ENCODE measurements at regions not wholly inside any gene's neighbourhood (a gene's known extent, or its start where the extent isn't known, plus 50 kb on each side); places are given as distances from the start of the nearest gene placed in this dataset.

- no peak overlapping the region for H3K4me3 ChIP-seq
- no peak for FAIRE-seq
- no peaks in the 10 kb centered on the region for H3K4me1 ChIP-seq
- H3K27ac ChIP-seq: no peak overlapping the region
- intact Hi-C loops (cut with DNase I): no loop called here
- TF ChIP-seq, protein P1, sequence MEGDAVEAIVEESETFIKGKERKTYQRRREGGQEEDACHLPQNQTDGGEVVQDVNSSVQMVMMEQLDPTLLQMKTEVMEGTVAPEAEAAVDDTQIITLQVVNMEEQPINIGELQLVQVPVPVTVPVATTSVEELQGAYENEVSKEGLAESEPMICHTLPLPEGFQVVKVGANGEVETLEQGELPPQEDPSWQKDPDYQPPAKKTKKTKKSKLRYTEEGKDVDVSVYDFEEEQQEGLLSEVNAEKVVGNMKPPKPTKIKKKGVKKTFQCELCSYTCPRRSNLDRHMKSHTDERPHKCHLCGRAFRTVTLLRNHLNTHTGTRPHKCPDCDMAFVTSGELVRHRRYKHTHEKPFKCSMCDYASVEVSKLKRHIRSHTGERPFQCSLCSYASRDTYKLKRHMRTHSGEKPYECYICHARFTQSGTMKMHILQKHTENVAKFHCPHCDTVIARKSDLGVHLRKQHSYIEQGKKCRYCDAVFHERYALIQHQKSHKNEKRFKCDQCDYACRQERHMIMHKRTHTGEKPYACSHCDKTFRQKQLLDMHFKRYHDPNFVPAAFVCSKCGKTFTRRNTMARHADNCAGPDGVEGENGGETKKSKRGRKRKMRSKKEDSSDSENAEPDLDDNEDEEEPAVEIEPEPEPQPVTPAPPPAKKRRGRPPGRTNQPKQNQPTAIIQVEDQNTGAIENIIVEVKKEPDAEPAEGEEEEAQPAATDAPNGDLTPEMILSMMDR (IDR thresholded peaks at IDR 0.05): no peak
- 8 to 14% methylated on average over 4 of the region's 4 CpGs for WGBS, 2 donors
- DNase-seq: no peak
- no peak for ATAC-seq
- H3K9me3 ChIP-seq: no peaks in the 10 kb centered on the region
- no peaks in the 10 kb centered on the region for H3K36me3 ChIP-seq
- H3K27me3 ChIP-seq: no peaks in the 10 kb centered on the region
These were observed 328.2 kb upstream of the MAGI2 start for GRCh38 chr7:79781716-79782115.

DNA sequence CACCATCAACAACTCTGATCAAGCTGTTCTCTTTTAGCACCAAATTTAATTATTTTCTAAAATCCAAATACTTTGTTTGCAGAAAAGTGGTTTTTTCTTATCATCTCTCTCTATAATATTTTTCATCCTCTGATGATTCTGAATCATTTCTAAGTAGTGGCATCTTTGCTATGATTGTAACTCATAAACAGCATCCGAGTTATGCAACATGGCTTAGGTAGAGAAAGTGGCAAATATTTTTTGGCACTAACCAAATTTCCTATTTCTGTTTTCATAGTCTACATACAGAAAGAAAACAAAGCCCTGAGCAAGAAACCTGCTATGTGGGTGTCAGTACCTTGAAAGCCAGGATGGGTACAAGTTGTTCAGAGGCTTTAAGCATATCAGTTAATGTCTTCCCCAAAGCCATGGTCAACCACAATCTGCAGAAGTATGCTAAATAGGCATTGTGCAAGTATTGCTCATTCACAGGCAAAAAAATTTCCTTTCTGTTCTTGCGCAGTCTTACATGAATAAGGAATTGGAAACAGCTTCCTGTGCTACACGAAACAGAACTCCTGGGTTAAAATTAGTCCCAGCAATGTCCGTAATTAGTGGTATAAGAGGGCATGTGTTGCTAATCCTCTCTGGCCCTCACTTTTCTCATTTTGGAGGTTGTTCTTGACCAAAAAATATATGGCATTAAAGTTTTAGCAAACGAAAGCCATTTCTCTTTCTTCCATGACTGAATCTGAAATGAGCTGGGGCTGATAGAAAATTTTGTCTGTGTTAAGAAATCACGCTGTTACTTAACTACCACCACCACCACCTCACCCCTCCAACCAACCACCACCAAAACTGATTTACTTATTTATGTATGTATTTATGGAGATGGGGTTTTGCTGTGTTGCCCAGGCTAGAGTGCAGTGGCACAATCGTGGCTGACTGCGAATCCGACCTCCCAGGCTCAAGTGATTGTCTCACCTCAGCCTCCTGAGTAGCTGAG, 325.6 kb upstream of the MAGI2 start:
- TF ChIP-seq, protein P1 (IDR thresholded peaks at IDR 0.05): no peak
- no peaks in the 10 kb centered on the region for H3K27me3 ChIP-seq
- H3K9me3 ChIP-seq: no peaks in the 10 kb centered on the region
- intact Hi-C loops (cut with DNase I): no loop called here
- WGBS, 2 donors: 58 to 72% methylated on average over 9 of the region's 9 CpGs
- H3K4me3 ChIP-seq: no peak overlapping the region
- DNase-seq: no peak
- H3K4me1 ChIP-seq: no peaks in the 10 kb centered on the region
- FAIRE-seq: no peak
- no peaks in the 10 kb centered on the region for H3K36me3 ChIP-seq
- no peak overlapping the region for H3K27ac ChIP-seq
- peak in 2 of 4 donors; percentile 22 to 26 for ATAC-seq

DNA sequence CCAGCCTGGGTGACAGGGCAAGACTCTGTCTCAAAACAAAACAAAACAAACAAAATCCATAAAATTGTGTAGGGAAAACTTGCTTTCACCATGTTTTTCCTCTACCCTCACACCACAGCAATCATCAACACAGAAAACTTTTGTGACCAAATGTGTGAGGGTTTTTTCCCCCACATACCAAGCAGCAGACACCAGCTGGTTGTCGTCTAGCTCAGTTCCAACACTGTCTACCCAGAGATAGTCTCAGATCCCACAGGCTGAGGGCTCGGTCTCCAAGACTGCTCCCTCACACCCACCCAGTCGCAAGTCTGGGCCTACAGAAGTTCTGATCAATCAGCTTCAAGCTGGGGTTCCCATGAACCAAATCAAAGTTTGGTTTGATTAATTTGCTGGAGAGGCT, 322.4 kb upstream of the MAGI2 start:
- Histone ChIP-seq H3K27me3 (no peaks in the 10 kb centered on the region), H3K27ac (no peak overlapping the region), H3K9me3 (no peaks in the 10 kb centered on the region), H3K4me1 (no peaks in the 10 kb centered on the region), H3K4me3 (no peak overlapping the region), H3K36me3 (no peaks in the 10 kb centered on the region)
- 56 to 59% methylated on average over 3 of the region's 3 CpGs for WGBS, 2 donors
- no peak for DNase-seq
- TF ChIP-seq, protein P1 (IDR thresholded peaks at IDR 0.05): no peak
- intact Hi-C loops (cut with DNase I): no loop called here
- no peak for FAIRE-seq
- ATAC-seq: no peak

- no peaks in the 10 kb centered on the region for H3K36me3 ChIP-seq
- FAIRE-seq (no peak), ATAC-seq (no peak), DNase-seq (no peak)
- intact Hi-C loops (cut with DNase I): no loop called here
- no peaks in the 10 kb centered on the region for H3K27me3 ChIP-seq
- no peak overlapping the region for H3K4me3 ChIP-seq
- TF ChIP-seq, protein P1 (IDR thresholded peaks at IDR 0.05): no peak
- no peak overlapping the region for H3K27ac ChIP-seq
- H3K4me1 ChIP-seq: no peaks in the 10 kb centered on the region
- no peaks in the 10 kb centered on the region for H3K9me3 ChIP-seq
These were observed 320.7 kb upstream of the MAGI2 start for GRCh38 chr7:79774150-79774549.

GRCh38 chr7:79770970-79771369, 317.5 kb upstream of the MAGI2 start:
- Histone ChIP-seq H3K36me3 (no peaks in the 10 kb centered on the region), H3K27me3 (no peaks in the 10 kb centered on the region), H3K9me3 (no peaks in the 10 kb centered on the region), H3K4me3 (no peak overlapping the region), H3K4me1 (no peaks in the 10 kb centered on the region), H3K27ac (no peak overlapping the region)
- 76 to 85% methylated on average over 2 of the region's 2 CpGs for WGBS, 2 donors
- intact Hi-C loops (cut with DNase I): no loop called here
- ATAC-seq (no peak), DNase-seq (no peak), FAIRE-seq (no peak)
- TF ChIP-seq, protein P1 (IDR thresholded peaks at IDR 0.05): no peak

Data from pancreas (tissue), 10 donors.